IPS DF 6.9 (cell line): ENCODE measurements at regions not wholly inside any gene's neighbourhood (a gene's known extent, or its start where the extent isn't known, plus 50 kb on each side); places are given as distances from the start of the nearest gene placed in this dataset.

Experiments
- DNase-seq: peaks from one replicate; pipeline ENCODE4 v3.0.0-alpha.2; 2013; ENCODE audit warnings: low read depth, low spot score
- H3K27ac ChIP-seq: one replicate; pipeline ENCODE4 v1.5.1; 2013; ENCODE audit warnings: low read length, control low read depth
- H3K27me3 ChIP-seq: 2 replicates; pipeline ENCODE4 v1.6.1; 2013; ENCODE audit warnings: mild to moderate bottlenecking, low read length; ENCODE audit not compliant: control insufficient read depth, insufficient read depth
- H3K36me3 ChIP-seq: 2 replicates; pipeline ENCODE4 v1.6.1; 2013; ENCODE audit warnings: low read length; ENCODE audit not compliant: control insufficient read depth, insufficient read depth
- H3K4me1 ChIP-seq: 2 replicates; pipeline ENCODE4 v1.6.1; 2013; ENCODE audit warnings: low read length; ENCODE audit not compliant: control insufficient read depth, insufficient read depth
- H3K4me3 ChIP-seq: 2 replicates; pipeline ENCODE4 v1.5.1; 2013; ENCODE audit warnings: mild to moderate bottlenecking, low read length
- H3K9me3 ChIP-seq: 2 replicates; pipeline ENCODE4 v1.6.1; 2013; ENCODE audit warnings: low read length, inconsistent platforms; ENCODE audit not compliant: control insufficient read depth, insufficient read depth
- WGBS: extraction: QIAGEN DNeasy Blood & Tissue Kit; methylation state at CpG from one replicate; pipeline ENCODE4 v1.1.7; 2013; ENCODE audit warnings: mixed read lengths, missing lambda C conversion rate; ENCODE audit not compliant: insufficient read length, insufficient coverage; 5-methylcytosine and 5-hydroxymethylcytosine counted together

DNA sequence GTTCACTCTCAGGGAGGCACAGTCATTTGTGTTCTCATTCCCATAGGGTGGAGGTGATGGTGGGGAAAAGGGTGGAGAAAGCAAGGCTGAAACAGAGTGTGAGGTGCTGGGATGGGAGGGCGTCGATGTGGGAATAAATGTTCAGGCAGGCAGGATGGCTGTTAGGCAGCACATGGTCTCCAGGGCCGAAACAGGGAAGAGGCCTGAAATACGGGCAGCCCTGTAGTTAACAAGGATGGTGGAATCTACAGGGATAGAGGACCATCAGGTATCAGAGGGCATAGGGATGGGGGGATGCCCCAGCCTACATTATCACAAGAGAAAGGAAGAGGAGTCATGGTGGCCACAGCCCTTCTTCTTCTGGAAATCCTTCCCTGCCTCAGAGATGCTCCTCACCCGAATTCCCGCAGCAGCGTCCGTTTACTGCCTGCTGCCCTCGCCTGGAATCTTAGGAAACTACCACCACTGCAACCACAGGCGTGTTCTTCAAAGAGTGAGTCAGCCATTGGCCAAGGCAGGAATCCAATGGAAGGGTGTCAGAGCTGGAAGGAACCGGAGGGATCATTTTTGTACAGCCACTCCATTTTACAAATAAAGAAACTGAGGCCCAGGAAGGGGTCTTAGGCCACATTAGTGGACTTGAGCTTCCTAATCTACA, 49.7 kb upstream of the POMGNT2 start:
- Histone ChIP-seq H3K4me3 (no peak overlapping the region), H3K9me3 (no peaks in the 10 kb centered on the region), H3K27ac (no peak overlapping the region), H3K27me3 (no peaks in the 10 kb centered on the region; the same call in 1 of the 2 replicates), H3K4me1 (no peaks in the 10 kb centered on the region), H3K36me3 (no peaks in the 10 kb centered on the region)
- no CpG with 5 or more reads among the region's 11 CpGs for WGBS
- DNase-seq, result peak; percentile 50
